Stimulated activated naive CD8-positive, alpha-beta T cell treated with anti-CD3 and anti-CD28 coated beads, Interleukin-15, amount 100 ng/mL, for 72 hours (primary cell): ENCODE measurements at regions not wholly inside any gene's neighbourhood (a gene's known extent, or its start where the extent isn't known, plus 50 kb on each side); places are given as distances from the start of the nearest gene placed in this dataset.
"Not testable (repeated sequence)": the region's sequence is repeated elsewhere in the genome, so short reads cannot be mapped to it uniquely, and the experiment has no call there.

Source experiments
- ATAC-seq: fragments of 150-1000 bp; cut with Tn5 transposase; 2 replicates; pipeline ENCODE4 v1.10.0; 2021; ENCODE audit warnings: mild to moderate bottlenecking, moderate library complexity
- DNase-seq, 2 donors: peaks; one replicate each; pipeline ENCODE4 v3.0.0; 2021 to 2022
- H3K27ac Mint-ChIP-seq, 2 donors: one replicate each; pipeline ENCODE4 v1.8.0; 2022; ENCODE audit warnings: mild to moderate bottlenecking in 2 of 2, mixed read lengths in 2 of 2, moderate library complexity in 2 of 2
- H3K27me3 Mint-ChIP-seq: one replicate; pipeline ENCODE4 v1.8.0; 2022; ENCODE audit warnings: mixed read lengths
- H3K4me1 Mint-ChIP-seq: one replicate; pipeline ENCODE4 v1.8.0; 2022; ENCODE audit warnings: mild to moderate bottlenecking, mixed read lengths
- H3K4me3 Mint-ChIP-seq, 2 donors: one replicate each; pipeline ENCODE4 v1.8.0; 2022; ENCODE audit warnings: mild to moderate bottlenecking in 2 of 2, mixed read lengths in 2 of 2, moderate library complexity in 1 of 2
- H3K9me3 Mint-ChIP-seq, 2 donors: one replicate each; pipeline ENCODE4 v1.8.0; 2022; ENCODE audit warnings: mixed read lengths in 2 of 2

DNA sequence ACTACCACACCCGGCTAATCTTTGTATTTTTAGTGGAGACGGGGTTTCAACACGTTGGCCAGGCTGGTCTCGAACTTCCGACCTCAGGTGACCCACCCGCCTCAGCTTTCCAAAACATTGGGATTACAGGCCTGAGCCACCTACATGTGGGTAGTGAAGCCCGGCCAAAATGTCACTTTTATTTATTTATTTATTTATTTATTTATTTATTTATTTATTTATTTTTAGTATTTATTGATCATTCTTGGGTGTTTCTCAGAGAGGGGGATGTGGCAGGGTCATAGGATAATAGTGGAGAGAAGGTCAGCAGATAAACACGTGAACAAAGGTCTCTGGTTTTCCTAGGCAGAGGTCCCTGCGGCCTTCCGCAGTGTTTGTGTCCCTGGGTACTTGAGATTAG is 162.8 kb upstream of the MEX3C start:
- H3K4me3 Mint-ChIP-seq, H3K9me3 Mint-ChIP-seq, DNase-seq, H3K27ac Mint-ChIP-seq, ATAC-seq: not testable (repeated sequence)
- Mint-ChIP-seq H3K27me3 (peaks cover 16% of the 10 kb centered on the region), H3K4me1 (peaks cover 10% of the 10 kb centered on the region)

- no peak for DNase-seq
- peak; percentile 31 for ATAC-seq
- no peak overlapping the region for H3K27ac Mint-ChIP-seq
- H3K4me1 Mint-ChIP-seq: peaks cover 10% of the 10 kb centered on the region
- H3K27me3 Mint-ChIP-seq: peaks cover 16% of the 10 kb centered on the region
- H3K9me3 Mint-ChIP-seq: no peaks in the 10 kb centered on the region
- no peak overlapping the region for H3K4me3 Mint-ChIP-seq
These were observed 163.8 kb upstream of the MEX3C start for GRCh38 chr18:51361130-51361860.

- DNase-seq: no peak
- Mint-ChIP-seq H3K9me3 (no peaks in the 10 kb centered on the region), H3K4me3 (no peak overlapping the region), H3K27ac (no peak overlapping the region), H3K4me1 (peaks cover 10% of the 10 kb centered on the region), H3K27me3 (peaks cover 5% of the 10 kb centered on the region)
- ATAC-seq: no peak
These were observed 165.9 kb upstream of the MEX3C start for GRCh38 chr18:51363384-51363783.

- no peak for DNase-seq
- Mint-ChIP-seq H3K4me1 (no peaks in the 10 kb centered on the region), H3K27ac (no peak overlapping the region), H3K4me3 (no peak overlapping the region), H3K27me3 (peaks cover 59% of the 10 kb centered on the region), H3K9me3 (peaks cover 13 to 15% of the 10 kb centered on the region in 2 donors)
- no peak for ATAC-seq
These were observed 173.5 kb upstream of the MEX3C start for GRCh38 chr18:51370996-51371395.

GRCh38 chr18:51371929-51372328 is 174.4 kb upstream of the MEX3C start:
- no peak overlapping the region for H3K27ac Mint-ChIP-seq
- no peak for DNase-seq
- no peak overlapping the region for H3K4me3 Mint-ChIP-seq
- ATAC-seq: no peak
- H3K4me1 Mint-ChIP-seq: no peaks in the 10 kb centered on the region
- peaks cover 13 to 15% of the 10 kb centered on the region in 2 donors for H3K9me3 Mint-ChIP-seq
- peaks cover 68% of the 10 kb centered on the region for H3K27me3 Mint-ChIP-seq

DNA sequence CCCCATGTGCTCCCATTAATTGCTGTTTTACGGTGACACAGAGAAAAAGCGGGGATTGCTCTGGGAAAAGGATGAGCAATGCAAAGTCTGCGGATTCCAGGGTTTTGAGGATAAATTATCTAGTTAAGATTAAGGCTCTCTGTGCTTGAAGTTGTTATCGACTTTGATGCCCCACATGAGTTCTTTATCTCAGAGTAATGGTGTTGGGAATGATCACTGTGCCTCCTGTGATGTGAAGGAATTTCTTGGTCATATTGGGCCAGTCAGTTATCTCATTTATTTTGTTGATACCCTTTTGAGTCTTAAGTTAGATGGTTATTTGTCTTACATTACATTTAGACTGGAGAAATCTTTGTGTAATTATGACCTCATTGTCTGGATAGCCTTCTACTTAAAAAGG is 184.6 kb upstream of the MEX3C start:
- DNase-seq: no peak
- H3K4me3 Mint-ChIP-seq: no peak overlapping the region
- ATAC-seq: no peak
- H3K27me3 Mint-ChIP-seq: peaks cover 5% of the 10 kb centered on the region
- H3K4me1 Mint-ChIP-seq: no peaks in the 10 kb centered on the region
- no peak overlapping the region for H3K27ac Mint-ChIP-seq
- H3K9me3 Mint-ChIP-seq: no peaks in the 10 kb centered on the region

DNA sequence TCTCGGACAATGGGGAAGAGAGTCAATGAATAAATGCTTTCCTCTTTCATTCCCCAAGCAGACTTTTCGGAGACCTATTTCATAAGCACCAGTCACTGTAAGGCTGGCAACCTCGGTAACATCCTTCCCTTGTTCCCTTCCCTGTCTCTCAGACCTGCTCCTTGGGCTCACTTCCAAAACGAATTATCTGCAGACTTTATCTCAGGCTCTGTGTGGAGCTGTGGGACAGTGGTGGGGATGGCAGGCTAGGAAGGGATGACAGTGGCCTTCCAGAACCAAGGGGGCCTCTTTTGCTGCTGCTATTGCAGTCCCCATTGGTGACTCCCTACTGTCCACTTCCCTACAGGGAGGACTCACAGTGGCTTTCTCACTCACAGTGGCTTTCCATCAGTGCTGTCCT is 185.6 kb upstream of the MEX3C start:
- Mint-ChIP-seq H3K27ac (no peak overlapping the region), H3K4me3 (no peak overlapping the region), H3K9me3 (no peaks in the 10 kb centered on the region), H3K27me3 (peaks cover 9% of the 10 kb centered on the region), H3K4me1 (no peaks in the 10 kb centered on the region)
- no peak for DNase-seq
- no peak for ATAC-seq

DNA sequence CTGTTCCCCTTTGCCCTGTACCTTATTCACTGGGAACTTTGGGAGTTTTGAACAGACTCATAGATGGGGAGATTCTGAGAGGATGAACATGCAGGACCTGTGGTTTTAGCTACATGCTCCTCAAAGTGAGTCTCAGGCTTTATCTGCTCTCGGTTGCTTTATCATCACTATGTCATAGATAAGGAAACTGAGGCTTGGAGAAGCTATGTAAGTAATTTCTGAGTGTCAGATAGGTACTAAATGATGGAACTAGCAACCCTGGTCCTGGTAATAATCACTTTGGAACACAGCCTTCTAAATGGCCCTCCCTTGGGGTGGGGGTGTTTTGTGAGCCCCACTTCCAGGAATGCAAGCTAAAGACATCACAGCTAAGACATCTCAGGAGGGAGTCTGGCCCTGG is 186.2 kb upstream of the MEX3C start:
- Mint-ChIP-seq H3K27me3 (peaks cover 12% of the 10 kb centered on the region), H3K27ac (peak overlapping the region in 1 of 2 donors; percentile 3), H3K4me1 (no peaks in the 10 kb centered on the region), H3K9me3 (no peaks in the 10 kb centered on the region), H3K4me3 (no peak overlapping the region)
- DNase-seq: no peak
- ATAC-seq: no peak

GRCh38 chr18:51385270-51385669 is 187.8 kb upstream of the MEX3C start:
- ATAC-seq (no peak), DNase-seq (no peak)
- Mint-ChIP-seq H3K27me3 (peaks cover 12% of the 10 kb centered on the region), H3K9me3 (no peaks in the 10 kb centered on the region), H3K4me3 (no peak overlapping the region), H3K4me1 (no peaks in the 10 kb centered on the region), H3K27ac (no peak overlapping the region)

- no peak overlapping the region for H3K4me3 Mint-ChIP-seq
- H3K27ac Mint-ChIP-seq: no peak overlapping the region
- no peak for DNase-seq
- no peaks in the 10 kb centered on the region for H3K9me3 Mint-ChIP-seq
- H3K27me3 Mint-ChIP-seq: peaks cover 40% of the 10 kb centered on the region
- no peaks in the 10 kb centered on the region for H3K4me1 Mint-ChIP-seq
- ATAC-seq: no peak
These were observed 193.2 kb upstream of the MEX3C start for GRCh38 chr18:51390702-51391101.

GRCh38 chr18:51391215-51391614 is 193.7 kb upstream of the MEX3C start:
- Mint-ChIP-seq H3K27ac (no peak overlapping the region), H3K27me3 (peaks cover 40% of the 10 kb centered on the region), H3K4me3 (no peak overlapping the region), H3K9me3 (no peaks in the 10 kb centered on the region), H3K4me1 (no peaks in the 10 kb centered on the region)
- DNase-seq (no peak), ATAC-seq (no peak)

GRCh38 chr18:51391731-51392130 is 194.2 kb upstream of the MEX3C start:
- no peaks in the 10 kb centered on the region for H3K9me3 Mint-ChIP-seq
- no peaks in the 10 kb centered on the region for H3K4me1 Mint-ChIP-seq
- DNase-seq (no peak), ATAC-seq (no peak)
- H3K4me3 Mint-ChIP-seq: no peak overlapping the region
- H3K27ac Mint-ChIP-seq: no peak overlapping the region
- H3K27me3 Mint-ChIP-seq: peaks cover 40% of the 10 kb centered on the region

DNA sequence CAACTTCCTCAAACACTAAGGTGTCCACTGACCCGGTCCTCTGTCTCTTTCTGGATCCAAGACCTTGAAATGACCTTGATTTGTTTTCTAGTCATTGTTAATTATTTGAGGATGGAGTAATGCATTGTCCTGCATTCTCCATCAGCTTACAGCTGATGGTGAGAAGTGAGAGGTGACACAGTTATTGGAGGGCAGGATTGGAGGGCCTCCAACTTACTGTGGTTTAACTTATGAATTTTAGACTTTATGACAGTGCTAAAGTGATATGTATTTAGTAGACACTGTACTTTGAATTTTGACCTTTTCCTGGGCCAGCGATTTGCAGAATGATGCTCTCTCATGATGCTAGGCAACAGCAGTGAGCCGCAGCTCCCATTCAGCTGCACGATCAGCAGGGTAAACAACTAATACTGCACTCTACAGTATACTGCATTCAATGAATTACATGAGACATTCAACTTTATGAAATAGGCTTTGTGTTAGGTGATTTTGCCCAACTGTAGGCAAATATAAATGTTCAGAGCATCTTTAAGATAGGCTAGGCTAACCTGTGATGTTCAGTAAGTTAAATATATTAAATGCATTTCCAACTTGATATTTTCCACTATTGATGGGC is 200.0 kb upstream of the MEX3C start:
- DNase-seq (no peak), ATAC-seq (no peak)
- Mint-ChIP-seq H3K27ac (no peak overlapping the region), H3K9me3 (no peaks in the 10 kb centered on the region), H3K4me1 (no peaks in the 10 kb centered on the region), H3K27me3 (peaks cover 20% of the 10 kb centered on the region), H3K4me3 (no peak overlapping the region)

DNA sequence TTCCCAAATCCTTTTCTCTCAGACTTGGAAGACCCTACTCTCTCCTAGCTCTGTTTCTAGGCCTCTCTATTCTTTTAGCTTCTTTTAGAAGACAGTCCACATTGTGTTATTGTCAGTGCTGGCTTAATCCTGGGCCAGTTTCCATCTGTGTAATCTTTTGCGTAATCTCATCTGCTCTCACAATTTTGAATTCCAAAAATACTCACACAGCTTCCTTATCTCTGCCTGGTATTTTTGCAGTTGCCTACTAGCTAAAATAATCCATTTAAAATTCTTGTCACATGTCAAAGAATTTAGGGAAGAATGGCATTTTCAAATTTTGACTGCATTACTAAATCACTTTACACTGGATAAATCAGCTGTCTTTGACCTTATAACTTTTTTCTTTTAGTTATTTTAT is 200.6 kb upstream of the MEX3C start:
- Mint-ChIP-seq H3K4me1 (no peaks in the 10 kb centered on the region), H3K4me3 (no peak overlapping the region), H3K27ac (peak overlapping the region in 1 of 2 donors; percentile 24), H3K9me3 (no peaks in the 10 kb centered on the region), H3K27me3 (peaks cover 20% of the 10 kb centered on the region)
- DNase-seq (no peak), ATAC-seq (no peak)

DNA sequence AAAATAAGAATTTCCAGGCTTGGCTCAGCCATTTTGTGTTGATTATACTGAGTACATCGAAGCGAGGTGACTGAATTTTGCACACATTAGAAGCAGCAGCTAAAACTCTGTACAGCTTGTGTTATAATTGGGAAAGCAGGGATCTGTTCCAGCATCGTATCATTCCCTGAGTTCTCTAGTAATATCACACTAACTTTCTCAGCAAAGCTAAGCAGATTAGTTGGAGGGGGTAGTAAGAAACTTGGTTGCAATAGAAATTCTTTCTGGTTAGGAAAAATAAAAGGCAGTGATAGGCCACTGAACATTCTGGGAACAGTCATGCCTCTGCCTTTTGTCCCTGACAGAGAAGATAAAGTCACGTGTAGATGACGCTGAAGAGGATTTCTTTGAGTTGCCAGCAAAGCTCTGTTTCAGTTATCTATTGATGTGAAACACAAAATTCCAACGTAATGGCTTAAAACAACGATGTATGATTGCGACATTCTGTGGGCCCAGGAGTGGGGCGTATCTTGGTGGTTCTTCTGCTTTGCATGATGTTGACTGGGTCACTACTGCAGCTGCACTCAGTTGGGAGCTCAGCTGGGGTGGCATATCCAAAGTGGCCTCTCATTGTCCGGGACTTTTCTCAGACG is 202.1 kb upstream of the MEX3C start:
- H3K27me3 Mint-ChIP-seq: peaks cover 19% of the 10 kb centered on the region
- H3K9me3 Mint-ChIP-seq: no peaks in the 10 kb centered on the region
- no peak for DNase-seq
- no peaks in the 10 kb centered on the region for H3K4me1 Mint-ChIP-seq
- H3K4me3 Mint-ChIP-seq: no peak overlapping the region
- no peak for ATAC-seq
- H3K27ac Mint-ChIP-seq: no peak overlapping the region

GRCh38 chr18:51400721-51401120 is 203.2 kb upstream of the MEX3C start:
- no peak for DNase-seq
- H3K27ac Mint-ChIP-seq: no peak overlapping the region

More at GRCh38 chr18:51400721-51401120, 203.2 kb upstream of the MEX3C start:
- H3K27me3 Mint-ChIP-seq: peaks cover 26% of the 10 kb centered on the region
- H3K4me1 Mint-ChIP-seq: no peaks in the 10 kb centered on the region
- no peak overlapping the region for H3K4me3 Mint-ChIP-seq
- H3K9me3 Mint-ChIP-seq: no peaks in the 10 kb centered on the region
- ATAC-seq: no peak
